ENCODE measurements at regions not wholly inside any gene's neighbourhood (a gene's known extent, or its start where the extent isn't known, plus 50 kb on each side); places are given as distances from the start of the nearest gene placed in this dataset.

DNA sequence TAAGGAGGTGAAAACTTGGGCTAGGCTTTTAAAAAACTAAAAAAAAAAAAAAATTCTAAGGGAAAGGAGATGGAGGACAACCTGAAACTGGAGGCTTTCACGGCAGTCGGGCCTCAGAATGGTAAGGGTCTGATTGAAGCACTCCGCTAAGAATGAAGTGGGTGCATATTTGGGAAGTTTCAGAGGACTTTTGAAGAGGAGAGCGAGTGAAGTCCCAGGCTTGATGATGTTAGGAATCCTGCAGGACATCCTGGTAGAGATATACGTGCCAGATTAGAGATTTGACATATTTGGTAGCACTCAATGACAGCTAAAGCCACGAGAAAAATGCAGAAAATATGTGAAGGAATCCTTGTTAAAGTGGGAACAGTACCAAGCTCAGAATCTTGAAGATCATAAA is 186.2 kb downstream of the SNAPC1 start:
- Mint-ChIP-seq H3K9me3 (peaks cover 15 to 18% of the 10 kb centered on the region in 2 experiments), H3K27ac (no peak overlapping the region), H3K4me1 (peaks cover 1 to 3% of the 10 kb centered on the region in 2 experiments; a peak in 3 of 4 replicates), H3K36me3 (ENCODE audit: insufficient read depth in 1 of 3, low read depth in 3 of 3) (peaks cover 0 to 7% (median 3%) of the 10 kb centered on the region in 3 experiments; a peak in 2 of 7 replicates), H3K27me3 (ENCODE audit: low read depth) (no peaks in the 10 kb centered on the region), H3K4me3 (no peak overlapping the region)
- no peak overlapping the region for H2BK12ac ChIP-seq (ENCODE audit: insufficient read length, low read depth, low read length)
- H3K9me3 ChIP-seq (ENCODE audit: control insufficient read depth, low read depth, low read length): no peaks in the 10 kb centered on the region
- no peak overlapping the region for H2BK5ac ChIP-seq (ENCODE audit: insufficient read length, low read length)
- no peak overlapping the region for H2BK120ac ChIP-seq (ENCODE audit: low read depth, low read length, poor library complexity, severe bottlenecking)
- H4K91ac ChIP-seq (ENCODE audit: insufficient read length, low read depth, low read length): no peak overlapping the region
- no peaks in the 10 kb centered on the region for H3K4me1 ChIP-seq (ENCODE audit: insufficient read depth, low read length)
- H3K27me3 ChIP-seq (ENCODE audit: insufficient read depth, low read length): no peaks in the 10 kb centered on the region
- H4K20me1 ChIP-seq (ENCODE audit: control insufficient read depth, insufficient read depth, insufficient read length): no peaks in the 10 kb centered on the region
- DNase-seq: no peak
- H3K56ac ChIP-seq (ENCODE audit: insufficient read length, low read depth, low read length): no peak overlapping the region
- H4K5ac ChIP-seq (ENCODE audit: insufficient read length, low read depth, low read length): no peak overlapping the region
- H3K27ac ChIP-seq (ENCODE audit: insufficient read length, low read depth, low read length): no peak overlapping the region
- H3T11ph ChIP-seq (ENCODE audit: low read length): no peak overlapping the region
- no peak overlapping the region for H3K9ac ChIP-seq (ENCODE audit: extremely low read depth, insufficient read length, low read length)
- no peaks in the 10 kb centered on the region for H3K79me1 ChIP-seq (ENCODE audit: insufficient read depth, low read depth, low read length, poor library complexity, severe bottlenecking)
- no peak overlapping the region for H3K14ac ChIP-seq (ENCODE audit: insufficient read depth, low read length)
- H2BK15ac ChIP-seq (ENCODE audit: low read depth, low read length): no peak overlapping the region
- no peak overlapping the region for H2AFZ ChIP-seq (ENCODE audit: low read length)
- no peaks in the 10 kb centered on the region for H3K23me2 ChIP-seq (ENCODE audit: insufficient read length, low read depth, low read length, poor library complexity, severe bottlenecking)
- TF ChIP-seq, protein P1, sequence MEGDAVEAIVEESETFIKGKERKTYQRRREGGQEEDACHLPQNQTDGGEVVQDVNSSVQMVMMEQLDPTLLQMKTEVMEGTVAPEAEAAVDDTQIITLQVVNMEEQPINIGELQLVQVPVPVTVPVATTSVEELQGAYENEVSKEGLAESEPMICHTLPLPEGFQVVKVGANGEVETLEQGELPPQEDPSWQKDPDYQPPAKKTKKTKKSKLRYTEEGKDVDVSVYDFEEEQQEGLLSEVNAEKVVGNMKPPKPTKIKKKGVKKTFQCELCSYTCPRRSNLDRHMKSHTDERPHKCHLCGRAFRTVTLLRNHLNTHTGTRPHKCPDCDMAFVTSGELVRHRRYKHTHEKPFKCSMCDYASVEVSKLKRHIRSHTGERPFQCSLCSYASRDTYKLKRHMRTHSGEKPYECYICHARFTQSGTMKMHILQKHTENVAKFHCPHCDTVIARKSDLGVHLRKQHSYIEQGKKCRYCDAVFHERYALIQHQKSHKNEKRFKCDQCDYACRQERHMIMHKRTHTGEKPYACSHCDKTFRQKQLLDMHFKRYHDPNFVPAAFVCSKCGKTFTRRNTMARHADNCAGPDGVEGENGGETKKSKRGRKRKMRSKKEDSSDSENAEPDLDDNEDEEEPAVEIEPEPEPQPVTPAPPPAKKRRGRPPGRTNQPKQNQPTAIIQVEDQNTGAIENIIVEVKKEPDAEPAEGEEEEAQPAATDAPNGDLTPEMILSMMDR (conservative IDR thresholded peaks at IDR 0.05): no peak
- no peak overlapping the region for H3K4ac ChIP-seq (ENCODE audit: low read depth, low read length)
- H3K79me2 ChIP-seq (ENCODE audit: insufficient read depth, low read length): no peaks in the 10 kb centered on the region
- no peak overlapping the region for H3K23ac ChIP-seq (ENCODE audit: insufficient read length, low read depth, low read length)
- H2BK20ac ChIP-seq (ENCODE audit: low read depth, low read length, poor library complexity, severe bottlenecking): no peak overlapping the region
- no peak overlapping the region for H2AK5ac ChIP-seq (ENCODE audit: insufficient read length, low read length)
- H3K4me2 ChIP-seq (ENCODE audit: insufficient read depth, insufficient read length, low read length): no peak overlapping the region
- H4K8ac ChIP-seq (replicated peaks; ENCODE audit: insufficient read length, low read depth, low read length): no peak overlapping the region
- no CpG with 5 or more reads among the region's 6 CpGs for WGBS (ENCODE audit: extremely low coverage, insufficient read length, low lambda C conversion rate)
- H3K18ac ChIP-seq (ENCODE audit: insufficient read length, low read depth, low read length): no peak overlapping the region

All from H9 (cell line).